OCI-LY3 (cell line): ENCODE measurements at regions not wholly inside any gene's neighbourhood (a gene's known extent, or its start where the extent isn't known, plus 50 kb on each side); places are given as distances from the start of the nearest gene placed in this dataset.

Experiments
- EZH2phosphoT487 ChIP-seq: fragments of 200-600 bp; shearing (Covaris generic); IDR thresholded peaks from 2 replicates; pipeline ENCODE4 v1.6.1; 2018; ENCODE audit warnings: antibody characterized with exemption, mixed run types, low read depth
- TF ChIP-seq, protein P1 (sequence below): fragments of 200-600, 300-600 bp; sonication (generic); IDR thresholded peaks from 2 replicates; pipeline ENCODE4 v1.5.1; 2014; ENCODE audit warnings: antibody characterized with exemption, low read length, low read depth

DNA sequence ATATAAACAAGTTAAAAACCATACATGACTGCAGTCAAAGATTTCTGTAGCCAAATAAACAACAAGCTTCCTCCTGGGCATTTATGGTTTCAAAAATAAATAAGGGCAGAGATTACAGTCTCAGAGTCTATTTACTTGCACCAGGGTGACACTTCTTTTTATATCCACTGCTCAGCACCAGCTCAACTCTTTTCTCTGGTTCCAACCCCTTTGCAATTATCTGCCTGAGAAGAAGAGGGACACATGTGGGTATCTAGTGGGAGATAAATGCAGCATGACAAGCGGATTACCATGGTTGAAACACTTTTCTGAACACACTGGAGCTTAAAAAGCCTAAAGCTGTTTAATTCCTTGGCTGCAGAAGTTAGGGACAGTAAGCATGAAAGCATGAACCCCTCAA, 311.5 kb downstream of the CNTN3 start:
- TF ChIP-seq, protein P1, sequence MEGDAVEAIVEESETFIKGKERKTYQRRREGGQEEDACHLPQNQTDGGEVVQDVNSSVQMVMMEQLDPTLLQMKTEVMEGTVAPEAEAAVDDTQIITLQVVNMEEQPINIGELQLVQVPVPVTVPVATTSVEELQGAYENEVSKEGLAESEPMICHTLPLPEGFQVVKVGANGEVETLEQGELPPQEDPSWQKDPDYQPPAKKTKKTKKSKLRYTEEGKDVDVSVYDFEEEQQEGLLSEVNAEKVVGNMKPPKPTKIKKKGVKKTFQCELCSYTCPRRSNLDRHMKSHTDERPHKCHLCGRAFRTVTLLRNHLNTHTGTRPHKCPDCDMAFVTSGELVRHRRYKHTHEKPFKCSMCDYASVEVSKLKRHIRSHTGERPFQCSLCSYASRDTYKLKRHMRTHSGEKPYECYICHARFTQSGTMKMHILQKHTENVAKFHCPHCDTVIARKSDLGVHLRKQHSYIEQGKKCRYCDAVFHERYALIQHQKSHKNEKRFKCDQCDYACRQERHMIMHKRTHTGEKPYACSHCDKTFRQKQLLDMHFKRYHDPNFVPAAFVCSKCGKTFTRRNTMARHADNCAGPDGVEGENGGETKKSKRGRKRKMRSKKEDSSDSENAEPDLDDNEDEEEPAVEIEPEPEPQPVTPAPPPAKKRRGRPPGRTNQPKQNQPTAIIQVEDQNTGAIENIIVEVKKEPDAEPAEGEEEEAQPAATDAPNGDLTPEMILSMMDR, result no peak
- no peak for TF ChIP-seq EZH2phosphoT487
